H9 (cell line): ENCODE measurements at regions not wholly inside any gene's neighbourhood (a gene's known extent, or its start where the extent isn't known, plus 50 kb on each side); places are given as distances from the start of the nearest gene placed in this dataset.

Source experiments
- DNase-seq: peaks from one replicate; pipeline ENCODE4 v3.0.0-alpha.2; 2017
- H2AFZ ChIP-seq: one replicate; pipeline ENCODE4 v1.6.1; 2013; ENCODE audit warnings: mild to moderate bottlenecking, low read length, control low read depth, moderate library complexity
- H2AK5ac ChIP-seq: 2 replicates; pipeline ENCODE4 v1.6.1; 2013; ENCODE audit warnings: low read length, control low read depth, mixed read lengths; ENCODE audit not compliant: insufficient read length
- H2BK120ac ChIP-seq: one replicate; pipeline ENCODE4 v1.6.1; 2013; ENCODE audit warnings: low read depth, mild to moderate bottlenecking, low read length, control low read depth, inconsistent platforms; ENCODE audit not compliant: poor library complexity, severe bottlenecking
- H2BK12ac ChIP-seq: 2 replicates; pipeline ENCODE4 v1.6.1; 2013; ENCODE audit warnings: low read length, control low read depth, mixed read lengths, low read depth; ENCODE audit not compliant: insufficient read length
- H2BK15ac ChIP-seq: 2 replicates; pipeline ENCODE4 v1.6.1; 2013; ENCODE audit warnings: low read depth, low read length, control low read depth
- H2BK20ac ChIP-seq: one replicate; pipeline ENCODE4 v1.6.1; 2013; ENCODE audit warnings: low read depth, mild to moderate bottlenecking, low read length, control low read depth, inconsistent platforms; ENCODE audit not compliant: poor library complexity, severe bottlenecking
- H2BK5ac ChIP-seq: 2 replicates; pipeline ENCODE4 v1.6.1; 2013; ENCODE audit warnings: low read length, control low read depth, mixed read lengths; ENCODE audit not compliant: insufficient read length
- H3K14ac ChIP-seq: 2 replicates; pipeline ENCODE4 v1.6.1; 2013; ENCODE audit warnings: low read length, control low read depth; ENCODE audit not compliant: insufficient read depth
- H3K18ac ChIP-seq: 2 replicates; pipeline ENCODE4 v1.6.1; 2013; ENCODE audit warnings: low read depth, mild to moderate bottlenecking, mixed read lengths, low read length, control low read depth; ENCODE audit not compliant: insufficient read length
- H3K23ac ChIP-seq: 2 replicates; pipeline ENCODE4 v1.6.1; 2013; ENCODE audit warnings: low read length, control low read depth, mixed read lengths, low read depth; ENCODE audit not compliant: insufficient read length
- H3K23me2 ChIP-seq: 2 replicates; pipeline ENCODE4 v1.6.1; 2013; ENCODE audit warnings: low read depth, mild to moderate bottlenecking, mixed read lengths, low read length, control low read depth; ENCODE audit not compliant: insufficient read length, poor library complexity, severe bottlenecking
- H3K27ac ChIP-seq: 2 replicates; pipeline ENCODE4 v1.5.1; 2013; ENCODE audit warnings: low read length, control low read depth, mixed read lengths, low read depth; ENCODE audit not compliant: insufficient read length
- H3K27me3 ChIP-seq: 2 replicates; pipeline ENCODE4 v1.6.1; 2013; ENCODE audit warnings: low read length, control low read depth, inconsistent platforms; ENCODE audit not compliant: insufficient read depth
- H3K4ac ChIP-seq: 2 replicates; pipeline ENCODE4 v1.6.1; 2013; ENCODE audit warnings: low read depth, mild to moderate bottlenecking, control low read depth, inconsistent platforms, low read length, moderate library complexity
- H3K4me1 ChIP-seq: 2 replicates; pipeline ENCODE4 v1.6.1; 2013; ENCODE audit warnings: low read length, control low read depth, inconsistent platforms; ENCODE audit not compliant: insufficient read depth
- H3K4me2 ChIP-seq: 2 replicates; pipeline ENCODE4 v1.6.1; 2013; ENCODE audit warnings: low read length, control low read depth, mixed read lengths; ENCODE audit not compliant: insufficient read length, insufficient read depth
- H3K56ac ChIP-seq: 2 replicates; pipeline ENCODE4 v1.6.1; 2013; ENCODE audit warnings: low read depth, mild to moderate bottlenecking, mixed read lengths, low read length, control low read depth; ENCODE audit not compliant: insufficient read length
- H3K79me1 ChIP-seq: 2 replicates; pipeline ENCODE4 v1.6.1; 2013; ENCODE audit warnings: low read depth, mild to moderate bottlenecking, moderate library complexity, low read length, control low read depth, inconsistent platforms; ENCODE audit not compliant: insufficient read depth, poor library complexity, severe bottlenecking
- H3K79me2 ChIP-seq: 2 replicates; pipeline ENCODE4 v1.6.1; 2013; ENCODE audit warnings: low read length, control low read depth, inconsistent platforms; ENCODE audit not compliant: insufficient read depth
- H3K9ac ChIP-seq: 2 replicates; pipeline ENCODE4 v1.6.1; 2013; ENCODE audit warnings: low read length, control low read depth, mixed read lengths; ENCODE audit not compliant: insufficient read length; ENCODE audit errors: extremely low read depth
- H3K9me3 ChIP-seq: one replicate; pipeline ENCODE4 v1.6.1; 2013; ENCODE audit warnings: low read depth, low read length, inconsistent platforms; ENCODE audit not compliant: control insufficient read depth
- H3T11ph ChIP-seq: one replicate; pipeline ENCODE4 v1.6.1; 2013; ENCODE audit warnings: mild to moderate bottlenecking, low read length, control low read depth, inconsistent platforms
- H4K20me1 ChIP-seq: one replicate; pipeline ENCODE4 v1.6.1; 2013; ENCODE audit not compliant: control insufficient read depth, insufficient read length, insufficient read depth
- H4K5ac ChIP-seq: 2 replicates; pipeline ENCODE4 v1.6.1; 2013; ENCODE audit warnings: low read depth, mild to moderate bottlenecking, mixed read lengths, low read length, control low read depth; ENCODE audit not compliant: insufficient read length
- H4K8ac ChIP-seq: replicated peaks from 2 replicates; pipeline ENCODE4 v1.6.1; 2013; ENCODE audit warnings: low read length, control low read depth, mixed read lengths, low read depth; ENCODE audit not compliant: insufficient read length
- H4K91ac ChIP-seq: 2 replicates; pipeline ENCODE4 v1.6.1; 2013; ENCODE audit warnings: low read depth, mild to moderate bottlenecking, moderate library complexity, mixed read lengths, low read length, control low read depth; ENCODE audit not compliant: insufficient read length
- H3K27ac Mint-ChIP-seq, 3 experiments: 2 replicates in 2 of 3; 3 replicates in 1 of 3; pipeline ENCODE4 v1.8.0; 2020 to 2021; ENCODE audit warnings: mixed read lengths in 3 of 3, mild to moderate bottlenecking in 1 of 3, moderate library complexity in 1 of 3
- H3K27me3 Mint-ChIP-seq: 2 replicates; pipeline ENCODE4 v1.8.0; 2021; ENCODE audit warnings: low read depth, mild to moderate bottlenecking, moderate library complexity, mixed read lengths
- H3K36me3 Mint-ChIP-seq, 3 experiments: 2 replicates in 2 of 3; 3 replicates in 1 of 3; pipeline ENCODE4 v1.8.0; 2020 to 2021; ENCODE audit warnings: low read depth in 3 of 3, mixed read lengths in 3 of 3; ENCODE audit not compliant: insufficient read depth in 1 of 3
- H3K4me1 Mint-ChIP-seq, 2 experiments: 2 replicates each; pipeline ENCODE4 v1.8.0; 2020; ENCODE audit warnings: mixed read lengths in 2 of 2
- H3K4me3 Mint-ChIP-seq, 2 experiments: 2 replicates in 1 of 2; 3 replicates in 1 of 2; pipeline ENCODE4 v1.8.0; 2020 to 2021; ENCODE audit warnings: mild to moderate bottlenecking in 2 of 2, mixed read lengths in 2 of 2, moderate library complexity in 1 of 2
- H3K9me3 Mint-ChIP-seq, 2 experiments: 2 replicates in 1 of 2; 3 replicates in 1 of 2; pipeline ENCODE4 v1.8.0; 2020; ENCODE audit warnings: mild to moderate bottlenecking in 2 of 2, mixed read lengths in 2 of 2, moderate library complexity in 1 of 2
- WGBS: extraction: QIAGEN DNeasy Blood & Tissue Kit; methylation state at CpG from one replicate; pipeline ENCODE4 v1.1.7; 2013; ENCODE audit warnings: missing lambda C conversion rate, low lambda C conversion rate, mixed read lengths; ENCODE audit not compliant: insufficient read length; ENCODE audit errors: extremely low coverage; 5-methylcytosine and 5-hydroxymethylcytosine counted together
- TF ChIP-seq, protein P1 (sequence below): fragments of 200-600 bp; sonication (generic); conservative IDR thresholded peaks from 3 replicates; pipeline ENCODE4 v1.8.0; 2021; ENCODE audit warnings: antibody characterized with exemption, mild to moderate bottlenecking

- H3K4ac ChIP-seq: no peak overlapping the region
- H3K23me2 ChIP-seq: no peaks in the 10 kb centered on the region
- no peak overlapping the region for H3K4me2 ChIP-seq
- H3K23ac ChIP-seq: no peak overlapping the region
- no peak for DNase-seq
- Mint-ChIP-seq H3K4me1 (peaks cover 11 to 14% of the 10 kb centered on the region in 2 experiments), H3K9me3 (peaks cover 11 to 22% of the 10 kb centered on the region in 2 experiments; a peak in 4 of 5 replicates), H3K36me3 (peaks cover 0 to 5% (median 0%) of the 10 kb centered on the region in 3 experiments; a peak in 4 of 7 replicates), H3K27me3 (peaks cover 9% of the 10 kb centered on the region), H3K4me3 (no peak overlapping the region), H3K27ac (no peak overlapping the region)
- H3K79me2 ChIP-seq: no peaks in the 10 kb centered on the region
- TF ChIP-seq, protein P1, sequence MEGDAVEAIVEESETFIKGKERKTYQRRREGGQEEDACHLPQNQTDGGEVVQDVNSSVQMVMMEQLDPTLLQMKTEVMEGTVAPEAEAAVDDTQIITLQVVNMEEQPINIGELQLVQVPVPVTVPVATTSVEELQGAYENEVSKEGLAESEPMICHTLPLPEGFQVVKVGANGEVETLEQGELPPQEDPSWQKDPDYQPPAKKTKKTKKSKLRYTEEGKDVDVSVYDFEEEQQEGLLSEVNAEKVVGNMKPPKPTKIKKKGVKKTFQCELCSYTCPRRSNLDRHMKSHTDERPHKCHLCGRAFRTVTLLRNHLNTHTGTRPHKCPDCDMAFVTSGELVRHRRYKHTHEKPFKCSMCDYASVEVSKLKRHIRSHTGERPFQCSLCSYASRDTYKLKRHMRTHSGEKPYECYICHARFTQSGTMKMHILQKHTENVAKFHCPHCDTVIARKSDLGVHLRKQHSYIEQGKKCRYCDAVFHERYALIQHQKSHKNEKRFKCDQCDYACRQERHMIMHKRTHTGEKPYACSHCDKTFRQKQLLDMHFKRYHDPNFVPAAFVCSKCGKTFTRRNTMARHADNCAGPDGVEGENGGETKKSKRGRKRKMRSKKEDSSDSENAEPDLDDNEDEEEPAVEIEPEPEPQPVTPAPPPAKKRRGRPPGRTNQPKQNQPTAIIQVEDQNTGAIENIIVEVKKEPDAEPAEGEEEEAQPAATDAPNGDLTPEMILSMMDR: no peak
- no peak overlapping the region for H2BK120ac ChIP-seq
- H4K5ac ChIP-seq: no peak overlapping the region
- no peak overlapping the region for H3K18ac ChIP-seq
- H3K79me1 ChIP-seq: no peaks in the 10 kb centered on the region
- no peak overlapping the region for H4K91ac ChIP-seq
- H2BK20ac ChIP-seq: no peak overlapping the region
- H2BK5ac ChIP-seq: no peak overlapping the region
- WGBS: no CpG with 5 or more reads among the region's 8 CpGs
- H2AK5ac ChIP-seq: no peak overlapping the region
- H4K8ac ChIP-seq: no peak overlapping the region
- no peak overlapping the region for H2BK15ac ChIP-seq
- H3K27me3 ChIP-seq: 0 out of 2 replicates have a peak, but pooled peaks cover 2% of the 10 kb centered on the region
- no peak overlapping the region for H3K14ac ChIP-seq
- H3K27ac ChIP-seq: no peak overlapping the region
- H3K4me1 ChIP-seq: peaks cover 5% of the 10 kb centered on the region; the same call in 1 of the 2 replicates
- H3K9ac ChIP-seq: no peak overlapping the region
- H3K9me3 ChIP-seq: no peaks in the 10 kb centered on the region
- H3T11ph ChIP-seq: no peak overlapping the region
- H3K56ac ChIP-seq: no peak overlapping the region
- H2BK12ac ChIP-seq: no peak overlapping the region
- no peaks in the 10 kb centered on the region for H4K20me1 ChIP-seq
- no peak overlapping the region for H2AFZ ChIP-seq
Measured at GRCh38 chr2:3021720-3022119, 355.9 kb downstream of the EIPR1 start.
